ENCODE measurements at regions not wholly inside any gene's neighbourhood (a gene's known extent, or its start where the extent isn't known, plus 50 kb on each side); places are given as distances from the start of the nearest gene placed in this dataset.
"Not testable (repeated sequence)": the region's sequence is repeated elsewhere in the genome, so short reads cannot be mapped to it uniquely, and the experiment has no call there.

DNA sequence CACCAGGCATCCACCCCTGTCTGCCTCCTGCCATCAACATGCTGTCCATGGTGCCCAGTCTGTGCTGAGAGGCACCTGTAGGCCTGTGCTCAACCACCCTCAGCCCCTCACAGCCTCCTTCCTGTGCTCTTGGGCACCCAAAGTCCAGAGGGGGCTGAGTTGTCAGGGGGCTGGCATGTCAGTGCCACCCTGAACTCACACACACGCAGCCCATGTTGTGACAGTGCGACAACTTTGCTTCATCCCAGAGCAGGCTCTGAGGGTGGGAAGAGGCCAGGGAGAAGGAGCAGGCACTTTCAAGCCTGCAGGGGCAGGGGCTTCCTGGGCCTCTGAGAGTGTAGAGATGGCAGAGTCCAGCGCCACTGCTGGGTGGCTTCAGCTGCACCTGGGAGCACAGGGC is 491.0 kb downstream of the TMEM135 start:
- intact Hi-C loops (cut with micrococcal nuclease), result no loop called here
- ATAC-seq, result no peak
- DNase-seq, result no peak

DNA sequence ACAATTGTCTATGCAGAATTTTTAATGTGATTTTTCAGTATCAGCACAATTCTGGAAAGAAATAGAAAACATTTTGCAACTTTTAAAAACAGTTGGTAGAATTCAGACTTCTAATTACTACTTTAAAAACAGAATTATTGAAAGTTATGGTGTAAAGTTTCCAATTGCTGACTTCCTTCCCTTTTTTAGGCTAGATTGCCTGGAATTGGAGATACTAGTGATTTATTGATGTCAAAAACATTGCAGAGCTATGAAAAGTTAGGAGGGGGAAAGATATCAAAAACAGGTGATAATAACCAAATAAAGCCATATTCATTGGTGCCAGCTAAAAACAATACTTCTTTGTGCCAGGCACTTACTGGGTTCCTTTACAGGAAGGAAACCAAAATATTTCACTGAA is 485.5 kb downstream of the TMEM135 start:
- intact Hi-C loops (cut with micrococcal nuclease), result no loop called here
- ATAC-seq (no peak), DNase-seq (no peak)

DNA sequence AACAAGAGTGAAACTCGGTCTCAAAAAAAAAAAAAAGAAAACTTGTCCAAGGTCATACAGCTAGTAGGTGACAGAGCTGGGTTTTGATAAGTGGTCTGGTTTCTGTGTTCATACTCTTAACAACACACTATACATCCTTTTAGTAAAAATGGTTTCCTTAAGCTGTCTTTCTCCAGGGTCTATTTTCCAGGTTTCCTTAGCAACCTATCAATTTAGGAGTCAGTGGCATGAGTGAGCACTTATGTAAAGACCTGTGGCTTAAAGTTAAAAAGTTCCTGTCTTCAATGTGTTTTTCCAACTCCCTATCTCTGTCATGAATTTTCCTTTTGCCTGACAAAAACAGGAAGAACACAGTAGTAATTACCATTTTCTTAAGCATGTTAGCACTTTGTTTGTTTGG is 480.5 kb downstream of the TMEM135 start:
- intact Hi-C loops (cut with micrococcal nuclease), result no loop called here
- no peak for ATAC-seq
- no peak for DNase-seq

DNA sequence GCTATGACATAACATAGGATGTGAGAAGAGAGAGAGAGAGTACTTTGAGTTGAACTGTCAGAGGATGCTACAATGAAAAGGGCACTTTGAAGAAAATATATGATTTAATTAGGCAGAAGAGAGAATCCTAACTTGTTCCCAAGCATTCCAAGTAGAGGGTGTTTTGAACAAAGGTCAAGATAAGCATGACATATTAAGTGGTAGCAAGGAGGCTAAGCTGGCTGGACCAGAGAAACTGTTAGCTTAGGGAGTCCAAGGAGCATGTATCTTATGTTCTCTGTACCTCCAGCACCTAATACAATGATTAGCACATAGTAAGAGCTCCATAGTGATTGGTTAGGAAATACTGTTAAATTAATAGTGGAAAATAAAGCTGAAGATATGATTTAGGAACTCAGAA is 479.6 kb downstream of the TMEM135 start:
- ATAC-seq (no peak), DNase-seq (no peak)
- intact Hi-C loops (cut with micrococcal nuclease), result no loop called here

DNA sequence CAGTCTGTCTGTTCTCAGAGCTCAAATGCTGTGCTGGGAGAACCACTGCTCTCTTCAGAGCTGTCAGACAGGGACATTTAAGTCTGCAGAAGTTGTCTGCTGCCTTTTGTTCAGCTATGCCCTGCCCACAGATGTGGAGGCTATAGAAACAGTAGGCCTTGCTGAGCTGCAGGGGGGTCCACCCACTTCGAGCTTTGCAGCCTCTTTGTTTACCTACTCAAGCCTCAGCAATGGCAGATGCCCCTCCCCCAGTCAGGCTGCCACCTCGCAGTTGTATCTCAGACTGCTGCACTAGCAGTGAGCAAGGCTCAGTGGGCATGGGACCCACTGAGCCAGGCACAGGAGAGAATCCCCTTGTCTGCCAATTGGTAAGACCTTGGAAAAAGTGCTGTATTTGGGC is 470.0 kb downstream of the TMEM135 start:
- DNase-seq; ATAC-seq; intact Hi-C loops (cut with micrococcal nuclease): not testable (repeated sequence)

DNA sequence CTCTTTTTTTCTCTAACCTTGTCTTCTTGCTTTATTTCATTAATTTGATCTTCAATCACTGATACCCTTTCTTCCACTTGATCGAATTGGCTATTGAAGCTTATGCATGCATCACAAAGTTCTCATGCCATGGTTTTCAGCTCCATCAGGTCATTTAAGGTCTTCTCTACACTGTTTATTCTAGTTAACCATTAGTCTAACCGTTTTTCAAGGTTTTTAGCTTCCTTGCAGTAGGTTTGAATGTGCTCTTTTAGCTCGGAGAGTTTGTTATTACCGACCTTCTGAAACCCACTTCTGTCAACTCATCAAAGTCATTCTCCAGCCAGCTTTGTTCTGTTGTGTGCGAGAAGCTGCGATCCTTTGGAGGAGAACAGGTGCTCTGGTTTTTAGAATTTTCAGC is 469.2 kb downstream of the TMEM135 start:
- ATAC-seq; DNase-seq; intact Hi-C loops (cut with micrococcal nuclease): not testable (repeated sequence)

DNA sequence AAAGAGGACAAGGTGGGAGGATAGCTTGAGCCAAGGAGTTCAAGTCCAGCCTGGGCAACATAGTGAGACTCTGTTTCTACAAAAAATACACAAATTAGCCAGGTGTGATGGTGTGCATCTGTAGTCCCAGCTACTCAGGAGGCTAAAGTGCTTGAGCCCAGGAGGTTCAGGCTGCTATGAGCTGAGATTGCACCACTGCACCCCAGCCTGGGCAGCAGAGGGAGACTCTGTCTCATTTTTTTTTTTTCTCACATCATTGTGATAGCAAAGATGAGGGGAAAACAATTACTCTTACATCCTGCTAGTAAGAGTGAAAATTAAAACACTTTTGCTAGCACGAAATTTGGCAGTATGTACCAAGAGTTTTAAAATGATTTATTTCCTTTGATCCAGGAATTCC is 463.7 kb downstream of the TMEM135 start:
- ATAC-seq, result no peak
- DNase-seq, result no peak
- intact Hi-C loops (cut with micrococcal nuclease), result no loop called here

DNA sequence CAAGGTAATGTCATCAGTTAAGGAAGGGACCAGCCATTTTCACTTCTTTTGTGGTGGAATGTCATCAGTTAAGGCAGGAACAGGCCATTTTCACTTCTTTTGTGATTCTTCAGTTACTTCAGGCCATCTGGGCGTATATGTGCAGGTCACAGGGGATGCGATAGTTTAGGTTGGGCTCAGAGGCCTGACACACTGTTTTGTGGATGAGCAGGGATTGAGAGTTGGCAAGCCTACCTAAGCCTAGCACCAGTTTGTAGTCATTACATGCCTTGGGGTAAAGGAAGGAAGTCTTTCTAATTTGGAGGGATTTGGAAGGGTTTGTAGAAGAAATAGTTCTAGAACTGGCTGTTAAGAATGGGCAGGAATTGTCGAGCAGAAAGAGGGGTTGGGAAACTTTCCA is 457.2 kb downstream of the TMEM135 start:
- intact Hi-C loops (cut with micrococcal nuclease); DNase-seq; ATAC-seq: not testable (repeated sequence)

DNA sequence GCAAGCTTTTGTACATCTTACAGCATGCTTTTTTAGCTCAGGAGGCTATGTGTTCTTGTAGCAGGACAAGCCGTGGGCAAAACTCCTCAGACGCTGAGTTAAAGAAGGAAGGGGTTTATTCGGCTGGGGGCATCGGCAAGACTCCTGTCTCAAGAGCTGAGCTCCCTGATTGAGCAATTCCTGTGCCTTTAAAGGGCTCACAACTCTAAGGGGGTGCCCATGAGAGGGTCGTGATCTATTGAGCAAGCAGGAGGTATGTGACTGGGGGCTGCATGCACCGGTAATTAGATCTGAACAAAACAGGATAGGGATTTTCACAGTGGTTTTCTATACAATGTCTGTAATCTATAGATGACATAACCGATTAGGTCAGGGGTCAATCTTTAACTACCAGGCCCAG is 456.3 kb downstream of the TMEM135 start:
- intact Hi-C loops (cut with micrococcal nuclease); ATAC-seq: not testable (repeated sequence)

DNA sequence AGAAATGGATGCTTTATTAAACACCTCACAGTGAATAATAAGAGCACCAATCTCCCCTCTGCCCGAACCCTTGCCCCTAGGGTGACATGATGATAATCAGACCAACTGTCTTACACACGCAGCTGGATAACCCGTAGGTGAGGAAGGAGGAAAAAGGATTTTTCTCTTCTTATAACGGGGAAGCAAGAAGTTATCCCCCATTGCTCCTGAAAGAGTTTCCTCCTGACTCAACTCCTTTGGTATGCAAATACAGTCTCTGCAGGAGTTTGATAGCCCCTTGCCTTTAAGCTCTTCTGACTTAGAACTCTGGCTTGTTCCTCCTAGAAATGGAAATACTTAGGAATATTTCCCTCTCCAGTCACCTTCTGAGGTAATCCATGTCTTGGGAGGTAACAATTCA is 455.8 kb downstream of the TMEM135 start:
- no peak for ATAC-seq
- intact Hi-C loops (cut with micrococcal nuclease), result no loop called here
- DNase-seq, result no peak

More for the DNA sequence above, 456.3 kb downstream of the TMEM135 start:
- DNase-seq, result not testable (repeated sequence)

DNA sequence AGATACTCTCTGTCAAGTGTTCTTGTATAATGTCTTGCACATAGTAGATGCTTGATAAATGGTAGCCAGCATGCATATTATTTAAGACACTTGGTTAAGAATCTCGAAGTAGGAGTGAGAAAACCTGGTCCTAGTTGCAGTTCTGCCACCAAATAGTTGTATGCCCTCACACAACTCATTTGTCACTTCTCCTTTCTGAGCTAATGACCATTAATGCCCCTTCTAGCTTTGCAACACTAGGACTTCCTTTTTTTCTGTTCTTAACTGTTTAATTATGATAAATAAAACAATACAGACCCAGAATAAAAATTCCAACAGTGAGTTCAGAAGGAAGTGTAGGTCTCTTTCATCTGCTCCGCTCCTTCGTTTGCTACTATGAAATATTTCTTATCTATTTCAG is 453.6 kb downstream of the TMEM135 start:
- no peak for ATAC-seq
- intact Hi-C loops (cut with micrococcal nuclease), result no loop called here

DNA sequence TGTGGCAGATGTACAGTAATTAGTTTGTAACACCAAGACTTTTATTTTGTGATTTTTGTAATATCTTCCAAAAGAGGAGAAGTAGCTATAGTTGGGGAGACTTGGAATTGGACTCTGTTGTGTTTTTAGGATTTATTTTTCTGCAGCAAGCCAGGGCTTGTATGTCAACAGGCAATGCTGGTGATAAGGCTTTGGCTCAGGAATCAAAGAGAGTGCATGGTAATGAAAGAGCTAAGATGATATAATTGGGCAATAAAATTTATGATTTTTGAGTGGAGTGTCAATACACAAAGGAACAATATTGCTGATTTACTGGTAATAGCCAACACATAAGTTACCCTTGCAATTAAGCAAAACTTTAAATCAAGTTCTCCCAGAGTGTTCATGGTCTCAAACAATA is 452.9 kb downstream of the TMEM135 start:
- intact Hi-C loops (cut with micrococcal nuclease), result no loop called here
- DNase-seq, result no peak
- ATAC-seq, result no peak

More for the DNA sequence above, 453.6 kb downstream of the TMEM135 start:
- no peak for DNase-seq

DNA sequence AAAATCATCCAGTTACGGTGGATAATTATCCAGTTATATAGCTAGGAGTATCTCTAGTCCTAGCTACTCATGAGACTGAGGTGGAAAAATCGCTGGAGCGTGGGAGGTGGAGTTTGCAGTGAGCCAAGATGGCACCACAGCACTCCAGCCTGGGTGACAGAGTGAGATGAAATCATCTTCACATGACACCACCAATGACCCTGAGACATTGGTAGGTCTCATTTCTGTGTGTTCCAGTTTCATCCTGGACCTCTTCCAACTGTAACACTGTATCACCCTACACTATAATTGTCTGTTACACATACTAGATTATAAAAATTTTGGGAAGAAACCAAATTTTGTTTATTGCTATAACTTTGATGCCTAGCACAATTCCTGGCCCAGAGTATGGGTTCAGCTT is 446.8 kb downstream of the TMEM135 start:
- DNase-seq (no peak), ATAC-seq (no peak)
- intact Hi-C loops (cut with micrococcal nuclease), result no loop called here

DNA sequence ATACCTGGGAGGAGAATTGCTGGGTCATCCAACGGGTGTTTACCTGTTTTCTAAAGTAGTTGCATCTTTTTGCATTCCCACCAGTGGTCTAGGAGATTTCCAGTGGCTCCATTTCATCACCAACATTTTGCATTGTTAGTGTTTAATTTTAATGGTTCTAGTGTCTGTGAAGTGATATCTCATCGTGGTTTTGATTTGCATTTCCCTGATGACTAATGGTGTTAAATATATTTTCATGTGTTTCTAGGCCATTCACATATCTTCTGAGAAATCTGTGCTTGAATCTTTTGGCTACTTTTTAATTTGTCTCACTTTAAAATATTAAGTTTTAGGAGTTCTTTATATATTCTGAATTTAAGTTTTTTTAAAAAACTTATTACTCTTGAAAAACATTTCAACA is 439.6 kb downstream of the TMEM135 start:
- ATAC-seq (no peak), DNase-seq (no peak)
- intact Hi-C loops (cut with micrococcal nuclease), result no loop called here

DNA sequence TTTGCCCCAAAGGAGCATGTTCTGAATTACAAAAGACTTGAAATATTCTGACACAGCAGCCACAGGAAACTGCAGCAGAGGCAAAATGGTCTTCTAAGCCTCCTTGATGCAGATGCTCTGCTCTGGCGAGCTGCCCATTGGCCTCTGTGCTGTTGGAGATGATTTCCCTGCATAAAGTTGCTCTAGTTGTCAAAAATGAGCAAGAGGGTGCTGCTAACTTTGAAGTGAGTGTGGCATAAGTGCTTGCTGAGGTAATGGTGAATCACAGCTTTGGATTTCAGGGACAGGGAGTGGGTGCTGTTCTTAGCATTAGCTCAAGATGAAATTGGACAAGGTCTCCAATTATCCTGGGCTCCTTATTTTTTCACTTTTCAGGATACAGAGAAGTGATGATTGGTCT is 435.4 kb downstream of the TMEM135 start:
- peak; percentile 27 for DNase-seq
- no peak for ATAC-seq
- intact Hi-C loops (cut with micrococcal nuclease), result no loop called here

DNA sequence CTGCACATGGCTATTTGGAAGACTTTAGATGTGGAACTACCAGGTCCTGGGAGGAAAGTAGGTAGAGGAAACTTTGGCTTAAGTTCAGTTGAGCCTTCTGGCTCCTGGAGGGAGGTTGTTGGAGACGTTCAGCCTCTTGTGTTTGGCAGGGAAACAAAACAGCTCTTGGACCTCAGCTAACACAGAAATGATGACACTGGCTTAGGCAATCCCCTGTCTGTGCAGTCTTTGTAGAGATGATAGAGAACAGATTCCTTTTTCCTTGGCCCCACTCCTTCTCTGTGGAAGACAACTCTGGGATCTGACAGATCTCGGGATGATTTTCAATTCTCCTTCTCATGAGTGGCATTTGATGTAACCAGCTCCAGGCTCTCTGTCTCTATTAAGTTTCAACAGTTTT is 428.5 kb downstream of the TMEM135 start:
- ATAC-seq, result peak; percentile 66
- intact Hi-C loops (cut with micrococcal nuclease), result no loop called here
- no peak for DNase-seq

DNA sequence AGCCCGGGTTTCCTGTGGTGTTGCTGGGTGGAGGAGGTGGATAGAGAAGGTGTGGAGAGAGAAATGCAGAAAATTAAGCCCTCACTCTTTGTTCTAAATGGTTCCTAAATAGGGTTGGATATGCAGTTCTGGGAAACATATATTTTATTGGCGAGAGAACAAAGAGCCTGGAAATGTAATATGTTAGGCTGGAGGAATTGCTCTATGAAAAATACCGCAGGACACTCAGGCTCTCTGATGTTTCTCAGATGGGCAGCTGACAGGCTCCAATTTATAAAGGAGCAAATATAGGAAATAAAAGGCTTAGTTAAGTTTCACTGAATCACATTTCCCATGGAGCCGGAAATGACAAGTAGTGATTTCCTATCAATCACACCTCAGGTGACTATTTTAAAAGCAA is 428.0 kb downstream of the TMEM135 start:
- no peak for ATAC-seq
- DNase-seq, result no peak
- intact Hi-C loops (cut with micrococcal nuclease), result no loop called here

DNA sequence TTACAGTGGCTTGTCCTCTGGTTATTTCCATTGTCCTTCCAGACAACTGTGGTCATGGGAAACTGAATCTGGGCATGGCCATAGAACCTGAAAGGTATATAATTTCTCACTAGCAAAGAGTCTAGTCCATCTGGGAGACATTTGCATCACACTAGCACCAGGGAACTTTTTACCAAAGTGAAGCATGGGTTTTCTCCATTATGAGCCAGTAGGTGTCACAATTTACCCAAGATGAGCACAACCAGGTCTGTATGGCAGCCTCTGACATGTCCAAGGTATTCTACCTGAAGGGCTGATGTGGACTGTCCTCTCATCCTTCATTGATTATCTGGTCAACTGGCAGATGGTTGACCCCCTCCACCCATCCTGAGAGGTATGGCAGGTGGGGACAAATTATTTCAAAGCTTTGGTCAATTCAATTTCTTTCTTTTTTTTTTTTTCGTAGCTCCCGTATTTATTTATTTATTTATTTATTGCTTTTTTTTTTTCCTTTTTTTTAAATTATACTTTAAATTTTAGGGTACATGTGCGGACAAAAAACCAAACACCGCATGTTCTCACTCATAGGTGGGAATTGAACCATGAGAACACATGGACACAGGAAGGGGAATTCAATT is 425.9 kb downstream of the TMEM135 start:
- intact Hi-C loops (cut with micrococcal nuclease), result no loop called here
- DNase-seq (no peak), ATAC-seq (no peak)

DNA sequence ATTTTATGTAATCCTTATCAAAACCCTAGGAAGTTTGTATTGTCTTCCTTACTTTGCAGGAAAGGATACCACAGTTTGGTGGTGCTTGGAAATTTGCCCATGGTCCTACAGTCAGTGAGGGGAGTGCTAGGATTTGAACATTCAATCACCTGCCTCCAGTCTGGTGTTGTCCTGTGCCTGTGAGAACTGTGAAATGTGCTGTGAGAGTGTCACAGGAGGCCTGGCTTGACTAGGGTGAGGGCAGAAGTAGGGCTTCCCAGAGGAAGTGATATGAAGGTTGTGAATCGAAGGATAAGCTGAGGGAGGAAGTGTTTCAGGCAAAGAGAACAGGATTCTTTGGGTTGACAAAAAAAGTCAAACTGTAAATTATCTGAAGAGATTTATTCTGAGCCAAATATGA is 424.4 kb downstream of the TMEM135 start:
- intact Hi-C loops (cut with micrococcal nuclease), result no loop called here
- ATAC-seq (no peak), DNase-seq (no peak)

DNA sequence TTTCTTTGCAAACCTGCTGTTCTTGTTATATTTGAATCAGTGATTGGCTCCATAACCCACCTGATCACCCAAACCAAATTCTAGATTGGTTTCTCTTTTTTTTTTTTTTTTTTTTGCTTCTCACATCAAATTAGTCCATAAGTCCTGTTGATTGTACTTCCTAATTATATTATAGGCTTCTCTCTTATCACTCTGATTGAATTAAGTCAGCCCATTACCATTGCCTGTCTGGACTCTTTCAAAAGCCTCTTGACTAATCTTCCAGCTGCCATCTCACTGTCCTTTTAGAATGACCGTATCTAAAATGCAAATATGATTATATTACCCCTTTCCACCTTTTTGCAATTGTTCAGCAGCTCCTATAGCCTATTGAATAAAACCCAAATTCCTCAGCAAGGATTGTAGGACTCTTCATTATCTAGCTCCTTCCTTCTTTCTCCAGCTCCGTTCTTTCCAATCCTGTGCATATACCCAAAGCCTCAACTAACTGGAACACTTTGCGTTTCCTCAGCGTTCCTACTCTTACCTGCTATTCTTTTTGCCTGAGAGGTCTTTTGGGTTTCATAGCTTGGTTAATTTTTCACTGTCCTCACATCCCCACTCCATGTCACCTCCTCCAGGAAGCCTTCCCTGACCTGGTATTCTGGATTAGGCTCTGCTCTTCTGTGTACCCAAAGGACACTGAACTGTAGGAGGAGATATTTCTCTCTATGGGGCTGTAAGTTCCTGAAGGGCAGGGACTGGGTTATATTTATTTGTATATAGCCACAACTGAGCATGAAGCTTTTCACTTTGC is 423.3 kb downstream of the TMEM135 start:
- intact Hi-C loops (cut with micrococcal nuclease), result no loop called here
- DNase-seq, result no peak
- ATAC-seq, result no peak

DNA sequence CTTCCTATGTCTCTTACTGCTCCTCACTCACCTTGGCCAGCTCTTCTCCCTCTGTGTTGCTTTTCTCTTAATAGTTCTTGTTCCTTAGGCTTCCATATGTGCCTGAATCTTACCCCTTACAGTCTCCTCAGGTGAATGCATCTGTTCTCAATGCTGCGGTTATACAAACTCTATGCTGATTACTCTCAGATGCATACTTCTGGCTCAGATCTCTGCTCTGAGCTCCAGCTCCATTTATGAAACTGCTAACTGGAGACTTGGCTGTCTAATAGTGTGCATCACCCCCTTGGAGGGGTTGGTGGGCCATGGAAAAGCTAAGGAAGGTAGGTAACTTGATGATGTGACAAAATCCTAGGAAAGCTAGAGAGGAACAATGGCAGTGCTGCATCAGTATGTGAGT is 422.5 kb downstream of the TMEM135 start:
- DNase-seq (no peak), ATAC-seq (no peak)
- intact Hi-C loops (cut with micrococcal nuclease), result no loop called here

Measured in left ventricle myocardium superior (tissue), 1 donor.